NCI-H1417 (cell line): ENCODE measurements at regions not wholly inside any gene's neighbourhood (a gene's known extent, or its start where the extent isn't known, plus 50 kb on each side); places are given as distances from the start of the nearest gene placed in this dataset.
A peak's percentile ranks its signal among the peaks of the same experiment; 100 is the strongest.
"Not testable (repeated sequence)": the region's sequence is repeated elsewhere in the genome, so short reads cannot be mapped to it uniquely, and the experiment has no call there.

Experiments
- DNase-seq, 3 experiments: peaks; one replicate each; lab custom pipeline; 2025; lab: John Stamatoyannopoulos, UW

DNA sequence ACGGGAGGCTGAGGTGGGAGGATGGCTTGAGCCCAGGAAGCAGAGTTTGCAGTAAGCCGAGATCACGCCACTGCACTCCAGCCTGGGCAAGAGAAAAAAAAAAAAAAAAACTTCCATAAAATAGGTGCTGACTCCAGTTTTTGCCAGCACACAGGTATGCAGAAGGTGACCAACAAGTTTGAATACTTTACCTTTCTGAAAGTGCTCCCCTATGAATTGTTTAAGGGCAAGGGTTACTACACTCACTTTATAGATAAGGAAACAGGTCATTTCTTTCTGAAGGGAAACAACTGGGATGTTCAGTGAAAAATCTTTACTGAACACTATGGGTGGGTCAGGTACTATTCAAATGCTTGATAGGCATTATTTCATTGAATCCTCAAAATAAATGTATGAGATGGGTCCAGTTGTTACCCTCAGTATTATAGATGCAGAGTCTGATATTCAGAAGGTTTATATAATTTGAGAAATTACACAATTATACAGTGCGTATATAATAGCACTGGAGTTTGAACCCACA lies 538.5 kb downstream of the INSC start:
- no peak for DNase-seq

- DNase-seq: no peak
Measured at GRCh38 chr11:15654451-15654850, 539.7 kb downstream of the INSC start.

DNA sequence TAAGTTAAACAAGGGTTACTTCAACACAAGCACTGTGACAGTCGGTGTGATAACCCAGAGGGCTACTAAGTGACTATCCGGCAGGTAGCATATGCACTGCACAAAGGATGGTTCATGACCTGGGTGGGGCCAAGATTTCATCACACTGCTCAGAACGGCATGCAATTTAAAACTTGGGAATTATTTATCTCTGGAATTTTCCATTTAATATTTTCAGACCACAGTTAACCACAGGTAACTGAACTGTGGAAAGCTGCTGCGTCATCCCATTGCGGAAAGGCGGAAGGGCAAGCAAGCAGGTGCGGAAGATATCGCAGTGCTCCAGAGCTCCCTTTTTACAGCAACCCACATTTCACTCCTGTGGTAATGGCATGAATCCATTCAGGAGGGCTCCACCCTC lies 540.8 kb downstream of the INSC start:
- no peak for DNase-seq

DNA sequence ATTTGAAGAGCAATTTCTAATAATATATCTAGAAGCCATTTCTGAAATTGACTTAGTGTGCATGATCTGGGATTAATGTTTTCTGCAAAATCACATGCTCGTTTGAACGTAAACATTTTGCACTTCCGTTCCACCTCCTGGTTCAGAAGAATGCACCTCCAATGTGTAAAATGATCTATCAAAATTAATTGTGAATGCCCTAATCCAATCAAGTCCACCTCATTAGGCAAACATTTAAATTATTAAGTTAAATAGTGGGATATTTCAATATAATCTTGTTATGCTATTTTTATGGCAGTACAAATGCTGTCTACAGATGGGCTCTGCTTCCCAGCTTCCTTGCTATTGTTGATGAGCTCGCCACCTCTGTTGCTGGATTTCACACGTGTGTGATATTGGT lies 542.5 kb downstream of the INSC start:
- no peak for DNase-seq

DNA sequence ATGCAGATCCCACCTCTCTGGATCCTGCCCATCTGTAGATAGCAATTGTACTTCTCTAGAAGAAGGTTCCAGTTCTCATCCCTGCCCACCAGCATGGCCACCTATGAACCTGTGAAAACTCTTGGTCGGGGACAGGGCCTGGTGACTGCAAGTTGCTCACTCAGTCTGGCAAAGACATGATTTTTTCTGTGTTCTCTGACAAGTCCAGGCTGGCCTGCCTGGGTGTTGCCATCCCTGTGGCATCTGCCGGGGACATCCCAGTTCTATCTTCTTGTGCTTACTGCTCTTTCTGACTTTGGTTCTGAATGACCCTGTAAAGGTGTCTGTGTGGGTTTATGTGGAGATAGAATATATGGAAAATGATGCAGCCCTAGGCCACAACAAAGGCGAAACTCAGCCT lies 545.8 kb downstream of the INSC start:
- DNase-seq: no peak

DNA sequence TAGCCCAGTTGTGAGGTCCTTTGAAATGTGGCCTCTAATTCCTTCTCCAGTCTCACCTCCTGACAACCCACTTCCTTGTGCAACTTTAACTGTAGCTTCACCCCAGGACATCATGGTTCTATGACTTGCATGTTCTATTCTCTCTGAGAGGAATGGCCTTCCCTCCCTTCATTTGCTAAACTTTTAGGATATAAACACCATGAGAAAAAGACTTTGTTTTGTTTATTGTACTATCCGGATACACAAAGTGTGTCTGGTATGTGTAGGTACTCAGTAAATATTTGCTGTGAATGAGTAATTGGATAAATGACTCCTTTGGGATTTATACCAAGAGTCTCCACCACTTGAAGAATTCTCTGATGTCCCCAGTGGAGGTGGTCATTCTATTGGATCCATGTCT lies 547.6 kb downstream of the INSC start:
- no peak for DNase-seq

DNA sequence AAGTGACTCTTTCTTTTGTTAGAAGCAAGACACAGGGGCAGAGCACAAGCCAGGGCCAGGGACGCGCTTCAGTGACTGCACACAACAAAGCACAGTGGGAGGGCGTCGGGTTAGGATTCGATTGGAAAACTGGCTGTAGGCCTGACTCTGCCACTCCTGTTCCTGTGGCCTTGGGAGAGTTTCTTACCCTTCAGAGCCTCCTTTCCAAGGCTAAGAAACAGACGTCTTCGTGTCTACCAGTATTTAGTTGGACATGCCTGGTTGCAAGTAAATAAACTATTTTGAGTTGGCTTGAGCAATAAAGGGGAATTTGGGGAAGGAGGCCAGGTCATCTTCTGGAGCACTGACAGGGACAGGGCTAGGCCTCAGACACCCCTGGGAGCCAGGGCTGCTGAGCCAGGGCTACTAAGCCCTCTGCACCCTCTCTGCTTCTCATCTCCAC lies 549.1 kb downstream of the INSC start:
- DNase-seq: peak; percentile 83 to 93 (median 93)

DNA sequence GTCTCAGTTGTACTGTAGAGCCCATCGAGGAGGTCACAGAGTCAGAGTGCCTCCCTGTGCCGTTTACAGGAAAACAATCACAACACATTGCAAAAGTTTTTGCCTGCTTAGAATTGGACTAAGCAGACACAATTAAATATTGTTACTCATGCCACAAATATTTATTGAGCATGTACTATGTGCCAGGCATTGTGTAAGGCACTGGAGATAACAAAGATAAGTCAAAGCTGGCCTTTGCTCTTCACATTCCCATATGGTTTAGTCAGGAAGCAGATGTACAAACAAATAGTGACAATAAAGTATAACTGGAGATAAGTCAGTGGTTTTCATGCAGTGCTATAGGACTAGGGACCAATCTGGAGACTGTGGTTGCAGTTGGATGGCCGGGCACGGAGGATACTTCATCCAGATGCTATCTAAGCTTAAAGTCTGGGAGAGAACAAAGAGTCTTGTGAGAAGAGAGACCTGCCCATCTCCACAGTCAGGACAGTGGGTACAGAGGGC lies 550.7 kb downstream of the INSC start:
- DNase-seq: no peak

DNA sequence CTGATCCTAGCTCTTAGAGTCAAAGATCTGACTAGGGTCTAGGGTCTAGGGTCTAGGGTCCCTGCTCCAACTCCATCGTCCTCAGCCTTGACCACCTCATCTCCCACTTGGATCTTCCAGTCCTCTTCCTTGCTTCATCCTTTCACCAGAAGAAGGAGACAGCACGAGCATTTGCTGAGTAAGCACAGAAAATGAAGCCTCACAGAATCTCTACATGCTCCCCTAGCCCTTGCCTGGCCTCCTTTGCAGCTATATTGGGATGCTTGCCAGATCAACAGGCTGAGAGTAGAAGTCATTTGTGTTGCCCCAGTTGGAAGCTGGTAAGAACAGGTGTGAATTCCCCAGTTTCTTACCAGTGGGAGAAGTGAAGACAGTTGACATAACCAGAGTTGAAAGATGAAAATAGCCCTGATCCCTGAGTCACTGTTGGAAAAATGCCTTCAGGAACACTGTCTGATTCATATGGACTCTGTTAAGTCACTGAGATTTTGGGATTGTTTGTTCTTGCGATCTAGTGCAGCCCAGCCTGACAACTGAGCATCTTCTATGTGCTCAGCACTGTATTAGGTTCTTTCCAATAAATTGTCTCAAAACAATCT lies 552.5 kb downstream of the INSC start:
- DNase-seq: no peak

- DNase-seq: no peak
Measured at GRCh38 chr11:15668718-15669117, 554.0 kb downstream of the INSC start.

DNA sequence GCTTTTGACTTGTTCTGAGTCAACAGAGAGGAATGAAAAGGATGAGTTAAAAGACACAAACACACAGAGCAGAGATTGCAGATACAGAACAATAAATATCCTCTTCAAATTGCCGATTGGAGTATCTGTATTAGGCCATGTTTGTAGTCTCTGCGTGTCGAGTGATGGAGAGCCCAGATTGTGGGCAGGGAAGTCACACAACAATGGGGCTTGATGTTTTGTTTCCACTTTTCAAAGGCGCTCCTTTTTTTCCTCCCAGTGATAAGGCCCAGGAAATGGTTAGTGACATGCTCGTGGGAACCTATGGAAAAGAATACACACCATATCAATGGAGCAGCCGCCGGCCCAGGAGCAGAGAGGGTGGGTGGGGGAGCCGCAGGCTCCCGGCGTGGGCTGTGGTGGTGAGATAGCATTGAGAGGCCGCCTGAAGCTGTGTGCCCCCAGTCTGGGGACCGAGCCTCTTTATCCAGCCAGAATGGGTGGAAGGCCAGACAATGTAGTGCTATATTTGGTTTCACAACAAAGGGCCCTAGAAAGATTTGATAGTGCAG lies 555.9 kb downstream of the INSC start:
- DNase-seq: no peak

GRCh38 chr11:15671216-15671615 lies 556.5 kb downstream of the INSC start:
- DNase-seq: no peak

DNA sequence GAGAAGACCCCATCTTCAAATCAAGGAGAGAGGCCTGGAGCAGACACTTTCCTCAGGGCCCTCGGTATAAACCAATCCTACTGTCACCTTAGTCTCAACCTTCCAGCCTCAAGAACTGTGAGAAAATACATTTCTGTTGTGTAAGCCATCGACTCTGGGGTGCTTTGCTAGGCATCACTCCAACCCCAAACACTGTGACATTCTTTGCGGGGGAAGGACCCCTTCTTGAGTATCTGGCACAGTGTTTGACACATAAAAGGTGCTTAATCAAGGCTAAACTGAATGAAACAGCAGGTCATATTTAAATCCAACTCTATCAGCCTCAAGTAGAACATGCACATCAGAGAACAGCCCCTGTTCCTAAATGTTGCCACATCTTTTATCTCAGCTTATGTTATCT lies 558.1 kb downstream of the INSC start:
- no peak for DNase-seq

DNA sequence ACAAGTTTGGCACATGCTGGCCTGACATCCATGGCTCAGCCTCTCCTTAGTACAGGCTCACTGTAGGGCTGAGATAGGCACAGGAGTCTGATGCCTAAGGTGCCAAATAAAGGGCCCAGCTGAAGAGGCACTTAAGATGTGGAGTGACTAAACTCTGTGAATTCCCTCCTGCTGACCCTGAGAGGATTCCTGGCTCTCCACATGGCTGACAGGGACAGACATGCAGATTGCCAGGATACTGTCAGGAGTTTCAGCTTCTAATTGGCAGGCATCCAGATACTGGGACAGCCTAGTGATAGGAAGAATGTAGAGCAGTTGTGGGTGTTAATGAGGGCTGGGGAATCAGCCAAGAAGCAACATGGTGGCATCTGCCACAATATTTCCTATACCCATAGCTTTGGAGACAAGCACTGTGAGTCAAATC lies 558.7 kb downstream of the INSC start:
- peak in 2 of 3 experiments; percentile 55 to 84 for DNase-seq

DNA sequence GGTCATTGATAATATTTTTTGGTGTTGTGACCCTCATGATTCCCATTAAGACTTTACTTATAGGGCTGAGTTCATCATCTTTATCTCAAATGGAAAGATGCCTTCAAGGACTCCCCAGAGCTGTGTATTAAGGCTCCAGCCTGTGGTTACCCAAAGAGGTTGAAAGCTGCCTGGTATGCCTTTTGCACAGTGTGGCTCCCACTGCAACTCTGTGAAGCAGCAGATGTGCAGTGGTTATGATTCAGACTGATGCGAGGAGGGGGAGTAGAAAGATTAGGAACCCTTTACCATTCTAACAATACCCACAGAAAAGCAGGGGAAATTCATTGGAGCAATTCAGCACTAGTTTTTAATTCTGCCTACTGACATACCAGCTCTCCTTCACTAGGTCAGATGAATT lies 560.0 kb downstream of the INSC start:
- DNase-seq: no peak

- DNase-seq: no peak
Measured at GRCh38 chr11:15675683-15676082, 561.0 kb downstream of the INSC start.

- DNase-seq: no peak
Measured at GRCh38 chr11:15677181-15677580, 562.5 kb downstream of the INSC start.

DNA sequence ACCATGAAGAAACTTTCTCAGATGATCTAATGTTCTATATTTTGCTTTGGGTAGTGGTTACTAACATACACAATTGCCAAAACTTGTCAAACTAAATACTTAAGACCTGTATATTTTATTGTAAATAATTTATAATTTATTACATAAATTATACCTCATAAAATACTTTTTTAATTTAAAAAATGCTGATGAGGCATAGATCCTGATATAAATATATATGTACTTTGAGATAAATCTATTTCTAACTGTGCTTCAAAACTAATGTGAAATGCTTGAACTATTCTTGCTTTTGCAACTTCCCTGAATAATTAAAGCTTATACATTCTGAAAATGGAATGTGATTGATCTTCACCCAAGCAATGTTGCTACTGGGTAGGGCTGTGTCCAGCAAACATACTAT lies 568.8 kb downstream of the INSC start:
- DNase-seq: no peak

GRCh38 chr11:15685306-15685705 lies 570.6 kb downstream of the INSC start:
- DNase-seq: no peak

- not testable (repeated sequence) for DNase-seq
Measured at GRCh38 chr11:15686259-15686658, 571.5 kb downstream of the INSC start.

- no peak for DNase-seq
Measured at GRCh38 chr11:15687342-15687741, 572.6 kb downstream of the INSC start.

DNA sequence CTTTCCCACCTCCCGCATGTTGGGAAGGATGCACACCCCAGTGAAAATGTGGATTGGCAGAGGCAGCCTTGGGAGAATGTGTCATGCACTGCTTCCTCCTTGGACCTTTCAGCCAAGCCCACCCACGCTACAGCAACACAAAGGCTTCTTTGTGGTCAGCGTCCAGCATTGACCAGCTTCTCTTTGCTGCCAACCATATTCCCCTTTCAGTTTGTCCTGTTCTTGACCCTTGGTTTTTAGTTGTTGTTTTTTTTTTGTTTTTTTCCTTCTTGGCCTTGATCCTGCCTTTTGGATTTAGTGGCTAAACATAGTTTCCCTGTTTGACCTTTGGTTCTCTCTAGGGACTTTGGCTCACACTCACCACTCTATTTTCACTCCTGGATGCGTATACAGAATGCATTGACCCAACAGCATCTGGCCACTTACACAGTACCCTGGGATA lies 573.6 kb downstream of the INSC start:
- no peak for DNase-seq

DNA sequence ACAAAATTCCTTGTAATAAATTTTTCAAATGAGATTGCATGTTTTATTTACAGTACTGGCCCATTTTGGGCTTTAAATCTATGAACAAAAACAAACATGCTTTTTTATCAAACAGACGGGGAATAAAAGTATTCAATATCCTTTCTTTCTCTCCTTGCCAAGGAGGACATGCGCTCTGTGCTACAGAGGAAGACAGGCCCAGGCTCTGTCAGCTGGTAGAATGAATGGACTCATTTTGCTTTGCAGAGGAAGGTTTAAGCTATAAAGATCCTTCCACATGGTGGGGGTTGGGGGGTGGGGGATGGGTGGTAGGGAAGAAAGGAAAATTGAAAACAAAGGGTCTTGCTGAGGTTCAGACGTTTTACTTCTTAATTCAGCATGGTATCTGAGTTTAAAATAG lies 575.6 kb downstream of the INSC start:
- DNase-seq: no peak

DNA sequence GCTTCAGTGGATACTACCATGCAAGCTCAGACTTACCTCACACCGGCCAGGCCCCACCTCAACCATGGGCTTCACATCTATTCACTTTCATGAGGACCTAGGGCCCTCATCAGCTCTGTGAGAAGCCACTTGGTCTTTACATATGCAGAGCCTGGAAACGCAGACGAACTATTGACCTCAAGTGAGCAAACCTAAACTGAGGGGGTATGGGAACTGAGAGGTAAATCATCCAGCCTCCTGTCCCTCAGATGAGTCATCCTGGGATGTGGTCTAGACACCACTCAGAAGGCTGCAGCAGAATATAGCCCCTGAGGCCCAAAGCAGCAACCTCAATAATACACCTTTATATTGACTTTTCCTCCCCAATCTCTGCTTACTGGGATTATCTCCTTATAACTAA lies 578.0 kb downstream of the INSC start:
- no peak for DNase-seq
